GM04504 (cell line): ENCODE measurements at regions not wholly inside any gene's neighbourhood (a gene's known extent, or its start where the extent isn't known, plus 50 kb on each side); places are given as distances from the start of the nearest gene placed in this dataset.
"Not testable (repeated sequence)": the region's sequence is repeated elsewhere in the genome, so short reads cannot be mapped to it uniquely, and the experiment has no call there.

Experiments
- DNase-seq: peaks from one replicate; pipeline ENCODE4 v3.0.0-alpha.2; 2012; ENCODE audit warnings: low read depth

DNA sequence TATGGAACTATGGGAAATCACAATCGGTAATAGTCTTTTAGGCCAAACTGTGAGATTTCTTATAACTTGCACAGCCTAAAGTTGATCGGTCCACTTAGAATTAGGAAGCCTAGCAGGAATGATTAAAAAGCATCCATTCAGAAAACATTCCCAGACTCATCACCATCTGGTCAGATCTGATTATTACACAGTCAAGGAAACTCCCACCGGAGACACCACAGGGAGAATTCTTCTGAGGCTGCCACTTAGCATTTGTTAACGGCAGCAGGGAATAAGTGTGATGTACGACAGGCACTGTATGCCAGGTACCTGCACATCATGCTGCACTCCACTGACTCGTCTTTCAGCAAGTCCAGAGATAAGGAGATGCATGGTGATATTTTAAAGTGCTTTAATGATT lies 227.6 kb upstream of the STEAP1 start:
- no peak for DNase-seq

DNA sequence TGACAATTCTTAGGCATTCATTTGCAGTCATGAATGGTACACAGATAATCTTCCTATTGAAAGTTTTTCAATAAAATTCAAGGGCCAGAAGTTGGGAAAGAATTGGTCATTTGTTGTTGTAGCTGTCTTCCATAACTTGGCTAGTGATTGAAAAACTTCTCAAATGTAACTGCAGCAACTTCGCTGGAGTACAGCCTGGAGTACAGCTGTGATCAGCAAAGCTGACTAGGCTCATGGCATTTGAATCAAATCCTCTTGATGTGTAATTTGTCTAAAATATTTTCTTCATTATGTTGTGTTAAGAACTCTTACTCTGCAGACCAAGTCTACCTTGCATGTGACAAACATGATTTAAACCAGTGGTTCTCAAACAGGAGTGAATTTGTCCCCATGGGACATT lies 226.5 kb upstream of the STEAP1 start:
- no peak for DNase-seq

DNA sequence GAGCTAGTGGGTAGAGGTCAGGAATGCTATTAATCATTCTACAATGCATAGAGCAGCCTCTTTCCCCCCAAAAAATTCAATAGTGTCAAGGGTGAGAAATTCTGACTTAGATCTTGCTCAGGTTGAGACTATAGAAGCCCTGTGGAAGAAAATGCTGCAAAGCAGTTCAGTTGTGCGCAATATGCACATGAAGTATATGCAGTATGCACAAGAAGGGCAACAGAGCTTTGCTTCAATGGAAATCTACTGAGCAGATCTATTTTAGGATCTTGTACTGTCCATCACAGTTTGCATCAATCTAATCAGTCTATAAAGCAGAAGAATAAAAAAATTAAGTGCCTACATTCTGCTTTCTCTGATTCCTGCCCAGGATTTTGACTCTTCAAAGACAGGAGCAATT lies 225.8 kb upstream of the STEAP1 start:
- no peak for DNase-seq

DNA sequence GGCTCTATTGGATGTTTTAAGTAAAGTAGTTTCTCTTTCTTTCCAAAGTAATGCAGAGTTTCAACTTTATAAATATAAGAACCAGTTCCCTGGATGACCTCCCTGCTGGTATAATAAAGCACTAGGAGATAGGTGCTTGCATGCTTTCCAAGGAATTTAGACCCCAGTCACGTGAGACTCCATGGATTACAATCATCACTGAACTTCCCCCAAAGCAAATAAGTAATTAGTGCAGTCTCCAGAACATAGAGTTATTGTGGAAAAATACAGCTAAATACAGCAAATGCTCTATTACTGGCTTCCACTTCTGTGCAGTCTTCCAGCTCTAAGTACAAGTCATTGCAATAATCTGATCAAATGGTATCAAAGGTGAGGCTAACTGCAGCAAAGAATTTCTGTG lies 220.2 kb upstream of the STEAP1 start:
- DNase-seq, result no peak

DNA sequence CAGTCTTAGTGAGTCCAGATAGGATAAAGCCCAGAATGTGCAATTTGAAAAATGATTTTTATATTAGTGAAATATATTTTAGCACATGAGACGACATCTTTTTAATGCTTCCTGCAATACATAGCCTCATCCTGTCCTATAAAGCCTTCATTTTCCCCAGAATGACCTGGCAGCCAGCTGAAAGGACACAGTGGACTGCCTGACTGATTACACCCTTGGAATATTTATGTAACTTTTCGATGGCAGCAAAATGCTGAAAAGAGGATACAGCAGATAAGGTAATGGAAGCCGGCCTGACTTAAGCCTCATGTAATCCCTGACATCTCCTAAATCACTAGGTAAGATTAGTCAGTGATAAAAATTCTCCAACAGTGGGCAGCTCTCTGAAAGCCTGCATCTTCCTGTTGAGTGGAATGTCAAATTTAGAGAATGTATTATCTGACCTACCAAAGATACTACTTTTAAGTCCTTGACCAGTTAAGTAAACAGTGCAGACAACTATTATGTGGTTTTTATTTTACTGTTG lies 210.7 kb upstream of the STEAP1 start:
- DNase-seq, result no peak

DNA sequence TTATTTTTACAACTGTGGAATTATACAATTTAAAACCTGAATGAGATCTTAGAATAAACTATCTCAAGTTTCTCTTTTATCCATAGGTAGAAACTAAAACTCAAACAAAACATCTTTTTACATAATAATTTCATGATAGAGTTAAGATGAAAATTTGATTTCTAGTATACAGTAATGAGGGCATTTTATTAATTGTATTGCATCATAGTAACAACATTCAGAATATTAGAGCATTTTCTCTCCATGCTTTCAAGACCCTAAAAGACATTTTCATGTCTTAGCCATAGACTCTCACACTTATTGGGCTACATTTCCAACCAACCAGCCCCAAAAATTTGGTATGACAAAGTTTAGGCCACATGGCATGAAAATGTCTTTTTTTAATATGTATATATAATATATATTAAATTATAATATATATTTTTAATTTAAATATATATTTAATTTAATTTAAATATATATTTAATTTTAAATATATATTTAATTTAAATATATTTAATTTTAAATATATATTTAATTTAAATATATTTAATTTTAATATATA lies 195.7 kb upstream of the STEAP1 start:
- DNase-seq, result no peak

DNA sequence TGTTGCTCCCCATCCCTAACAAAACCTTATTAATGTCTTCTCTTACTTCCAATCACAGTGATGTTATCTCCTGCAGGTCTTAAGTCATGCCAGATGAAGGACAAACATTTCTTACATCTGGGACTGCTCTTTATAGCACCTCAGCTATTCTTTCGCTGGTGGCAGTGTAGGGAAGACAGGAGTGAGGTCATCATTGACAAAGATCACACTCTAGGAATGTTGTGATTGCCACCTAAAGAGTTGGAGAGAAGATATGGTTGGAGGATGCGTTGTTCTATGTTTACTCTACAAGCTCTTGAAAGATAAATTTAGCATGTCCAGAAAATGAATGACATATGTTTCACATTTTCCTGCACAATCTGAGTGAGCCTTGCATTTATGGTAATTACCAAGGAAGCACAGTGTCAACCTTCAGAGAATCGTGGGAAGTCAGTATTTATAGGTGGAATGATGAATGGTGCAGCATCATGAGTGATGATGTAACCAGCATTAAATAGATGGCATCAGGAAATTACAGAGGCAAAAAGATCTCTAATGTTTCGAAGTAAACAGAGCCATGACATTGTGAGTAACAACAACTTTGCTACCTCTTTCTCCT lies 188.1 kb upstream of the STEAP1 start:
- DNase-seq, result no peak

DNA sequence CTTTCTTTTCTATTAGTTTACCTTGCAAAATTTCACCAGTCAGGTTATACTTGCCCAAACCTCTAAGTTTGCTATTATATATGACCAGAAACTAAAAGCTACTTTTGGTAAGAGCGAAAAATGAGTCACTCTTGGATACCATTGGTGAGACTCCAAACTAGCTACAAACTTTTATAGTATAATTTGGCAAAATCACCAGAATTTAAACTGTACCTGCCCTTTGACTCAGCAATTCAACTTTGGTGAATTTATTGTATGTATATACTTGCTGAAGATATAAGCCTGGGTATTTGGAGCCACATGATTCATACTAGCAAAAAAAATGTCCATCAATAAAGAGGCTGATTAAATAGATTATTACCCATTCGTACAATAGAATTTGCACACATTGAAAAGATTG lies 178.7 kb upstream of the STEAP1 start:
- DNase-seq, result no peak

DNA sequence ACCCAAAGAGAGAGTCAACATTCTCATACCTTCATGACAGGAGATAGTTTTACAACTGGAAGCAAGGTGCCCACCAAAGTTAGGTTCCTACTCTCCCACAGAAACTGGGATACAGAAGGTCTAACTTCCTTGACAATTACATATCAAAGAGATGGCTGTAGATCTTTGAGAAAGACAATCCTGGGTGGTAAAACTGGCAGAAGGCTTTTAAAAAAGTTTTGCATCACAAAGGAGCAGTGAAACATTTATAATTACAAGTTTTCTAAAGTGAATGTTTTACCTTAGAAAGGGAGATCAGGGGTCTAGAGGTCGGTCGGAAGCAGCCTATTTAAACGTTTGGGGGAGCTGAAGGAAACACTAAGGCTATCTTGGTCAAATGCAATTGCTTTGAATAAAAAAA lies 166.6 kb upstream of the STEAP1 start:
- DNase-seq, result no peak

DNA sequence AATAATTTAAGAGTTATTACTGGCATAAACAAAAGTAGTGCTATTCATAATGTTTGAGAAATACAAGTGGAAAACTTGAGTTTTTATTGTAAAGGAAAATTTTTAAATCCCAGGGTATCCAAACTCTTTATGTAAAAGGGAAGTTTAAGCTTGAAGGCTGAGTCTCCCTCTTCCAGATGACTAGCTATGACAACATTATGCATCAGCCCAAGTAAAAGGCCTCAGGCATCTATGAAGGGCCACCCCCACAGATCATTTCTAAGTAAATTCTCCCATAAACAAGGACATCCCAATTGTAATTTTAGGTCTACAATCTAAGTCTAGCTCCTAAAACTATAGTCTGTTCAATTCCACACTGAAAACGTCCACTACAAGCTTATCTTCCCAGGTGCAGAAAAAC lies 166.2 kb upstream of the STEAP1 start:
- DNase-seq, result no peak

DNA sequence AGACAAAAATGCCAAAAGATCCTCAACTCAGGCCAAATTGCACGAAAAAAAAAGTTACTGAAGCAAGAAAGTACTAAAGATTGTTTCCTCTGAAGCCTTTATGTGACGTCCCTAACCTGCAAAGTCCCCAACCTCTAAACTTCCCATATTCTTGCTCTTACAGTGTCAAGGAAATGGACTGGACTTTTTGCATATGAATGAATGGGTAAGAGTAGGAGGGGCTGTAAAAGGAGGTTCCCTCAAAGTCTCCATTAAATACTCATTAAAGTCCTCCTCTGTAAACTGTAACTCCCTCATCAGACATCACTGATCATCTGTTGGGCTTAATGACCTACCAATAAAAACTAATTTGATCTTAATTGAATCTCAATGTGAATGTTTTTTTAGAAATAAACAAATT lies 164.8 kb upstream of the STEAP1 start:
- no peak for DNase-seq

DNA sequence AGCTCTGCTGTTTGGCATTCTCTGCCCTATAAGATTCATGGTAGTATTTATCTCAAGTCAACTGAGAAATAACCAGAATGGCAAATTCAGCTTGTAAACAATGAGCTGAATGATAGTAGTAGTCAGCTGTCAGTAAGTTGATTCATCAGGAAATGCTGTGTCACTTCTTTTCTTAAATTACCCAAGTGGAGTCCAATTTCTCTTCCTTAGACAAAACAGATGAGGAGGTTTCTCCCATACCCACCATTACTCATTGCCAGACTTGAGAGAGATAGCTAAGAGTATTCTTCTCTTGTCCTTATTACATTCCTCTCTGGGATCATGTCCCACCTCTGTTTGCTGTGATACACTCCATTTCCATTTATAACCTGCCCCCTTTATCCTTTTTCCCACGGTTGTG lies 159.8 kb upstream of the STEAP1 start:
- no peak for DNase-seq

DNA sequence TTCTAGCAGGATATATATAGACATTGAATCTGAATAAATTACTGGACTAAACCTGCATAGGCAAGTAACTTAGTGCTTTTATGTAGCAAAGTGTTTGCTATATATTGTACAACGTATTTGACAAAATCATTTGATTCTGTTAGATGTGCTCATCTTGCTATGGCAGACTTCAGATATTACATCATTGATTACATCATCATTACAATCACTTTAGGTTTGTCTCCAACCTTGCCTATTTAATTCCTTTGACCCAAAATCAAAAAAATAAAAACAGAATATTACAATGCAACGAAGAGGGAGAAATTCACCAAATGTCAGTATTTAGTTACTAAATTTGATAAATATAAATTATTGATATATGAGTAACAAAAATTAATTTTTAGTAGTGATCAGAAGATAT lies 155.7 kb upstream of the STEAP1 start:
- no peak for DNase-seq

DNA sequence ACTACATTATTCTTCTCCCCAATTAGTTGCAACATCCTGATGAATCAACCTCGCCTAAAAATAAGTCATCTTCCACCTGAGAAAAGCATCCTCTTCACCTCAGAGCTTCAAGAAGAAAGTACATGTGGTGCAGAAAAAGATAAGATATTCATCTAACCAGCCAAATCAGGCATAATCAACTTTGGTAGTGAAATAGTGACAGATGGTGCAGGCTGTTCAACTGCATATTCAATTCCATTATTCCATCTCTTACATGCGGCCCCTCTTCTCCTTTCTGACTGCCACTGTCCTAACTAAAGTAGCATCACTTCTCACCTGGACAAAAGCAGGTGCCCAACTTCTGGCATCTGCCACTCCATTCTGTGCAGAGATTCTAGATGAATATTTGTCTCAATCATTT lies 148.4 kb upstream of the STEAP1 start:
- DNase-seq, result no peak

DNA sequence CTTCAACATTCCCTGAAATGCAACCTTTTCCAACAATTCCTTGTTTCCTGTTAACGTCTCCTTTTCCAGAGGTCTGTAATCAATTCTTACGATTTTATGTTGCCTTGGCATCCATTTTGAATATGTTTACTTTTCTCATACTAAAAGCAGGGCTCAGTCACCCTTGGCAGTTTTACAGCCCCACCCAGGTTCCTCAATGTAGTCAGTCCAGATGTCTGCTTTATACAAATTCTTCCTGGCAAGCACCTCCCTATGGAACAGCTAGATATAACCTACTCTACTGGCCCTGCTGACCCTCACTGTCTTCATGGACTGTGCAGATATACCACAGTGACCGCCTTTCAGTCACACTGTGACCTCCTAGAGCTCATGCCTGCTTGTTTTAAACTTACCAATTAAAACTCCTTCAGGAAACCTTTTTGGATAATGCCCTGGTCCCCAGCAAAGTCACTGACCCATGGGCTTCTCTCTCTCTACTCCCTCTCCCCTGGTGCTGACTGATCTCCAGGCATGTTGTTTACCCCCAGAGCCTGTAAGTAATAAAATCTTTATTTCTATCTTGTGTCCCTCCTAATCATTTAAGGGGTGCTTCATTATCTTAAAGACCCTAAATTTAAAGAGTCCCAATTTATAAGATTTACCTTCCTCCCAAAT lies 147.1 kb upstream of the STEAP1 start:
- DNase-seq, result no peak

DNA sequence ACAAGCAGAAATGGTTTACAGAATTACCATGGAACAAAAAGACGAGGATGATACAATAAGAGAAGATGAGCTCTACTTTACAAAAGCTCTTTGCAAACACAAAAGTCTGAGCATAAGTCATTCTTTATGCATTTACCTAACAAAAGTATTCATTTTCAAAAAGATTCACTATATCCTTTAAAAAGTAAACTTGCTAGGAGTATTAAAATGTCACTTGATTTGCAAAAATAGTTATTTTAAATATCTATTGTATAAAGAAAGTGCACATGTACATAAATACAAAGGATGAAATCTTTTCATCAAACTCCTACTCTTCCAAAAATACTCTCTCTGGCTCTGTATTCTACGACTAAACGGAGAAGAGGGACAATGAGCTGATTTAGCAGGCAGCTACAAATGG lies 146.4 kb upstream of the STEAP1 start:
- no peak for DNase-seq

DNA sequence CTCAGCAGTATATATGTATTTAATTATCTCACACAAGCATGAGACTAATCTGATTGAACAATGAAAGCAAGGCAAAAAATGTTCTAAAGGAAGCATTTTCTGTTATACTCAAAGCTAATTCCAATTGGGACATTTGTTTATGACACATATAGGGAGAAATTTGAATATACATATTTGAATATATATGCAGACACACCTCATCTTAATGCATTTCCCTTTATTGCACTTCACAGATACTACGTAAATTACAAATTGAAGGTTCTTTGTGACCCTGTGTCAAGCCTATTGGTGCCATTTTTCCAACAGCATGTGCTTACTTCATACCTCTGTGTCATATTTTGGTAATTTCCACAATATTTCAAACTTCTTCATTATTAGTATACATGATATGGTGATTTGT lies 132.1 kb upstream of the STEAP1 start:
- no peak for DNase-seq

DNA sequence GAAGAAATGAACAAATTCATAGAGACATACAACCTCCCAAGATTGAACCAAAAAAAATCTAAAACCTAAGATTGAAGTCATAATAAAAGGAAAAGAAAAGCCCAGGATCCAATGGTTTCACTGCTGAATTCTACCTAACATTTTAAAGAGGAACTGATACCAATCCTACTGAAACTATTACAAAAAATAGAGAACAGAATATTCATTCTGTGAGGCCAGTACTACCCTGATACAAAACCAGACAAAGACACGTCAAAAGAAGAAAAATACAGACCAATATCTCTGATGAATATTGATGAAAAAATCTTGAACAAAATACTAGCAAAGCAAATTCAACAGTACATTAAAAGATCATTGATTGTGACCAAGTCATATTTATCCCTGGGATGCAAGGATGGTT lies 128.5 kb upstream of the STEAP1 start:
- no peak for DNase-seq

DNA sequence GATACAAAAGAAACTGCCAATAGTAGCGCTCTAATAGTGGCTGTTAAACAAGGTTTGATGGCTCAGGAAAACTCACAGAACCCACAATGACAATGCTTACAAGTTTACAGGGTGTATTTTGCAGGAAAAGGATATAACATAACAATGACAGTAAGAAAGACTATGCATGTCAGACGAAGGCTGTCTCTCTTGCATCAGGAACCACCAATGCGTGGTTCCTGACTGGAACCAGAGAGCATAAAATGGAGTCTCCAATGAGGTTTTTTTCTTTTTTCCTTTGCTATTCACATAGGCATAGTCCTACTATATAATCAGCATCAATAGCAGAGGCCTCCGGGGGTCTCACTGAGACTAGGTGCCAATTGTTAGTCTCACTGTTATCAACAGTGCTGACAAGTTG lies 120.4 kb upstream of the STEAP1 start:
- DNase-seq, result no peak

DNA sequence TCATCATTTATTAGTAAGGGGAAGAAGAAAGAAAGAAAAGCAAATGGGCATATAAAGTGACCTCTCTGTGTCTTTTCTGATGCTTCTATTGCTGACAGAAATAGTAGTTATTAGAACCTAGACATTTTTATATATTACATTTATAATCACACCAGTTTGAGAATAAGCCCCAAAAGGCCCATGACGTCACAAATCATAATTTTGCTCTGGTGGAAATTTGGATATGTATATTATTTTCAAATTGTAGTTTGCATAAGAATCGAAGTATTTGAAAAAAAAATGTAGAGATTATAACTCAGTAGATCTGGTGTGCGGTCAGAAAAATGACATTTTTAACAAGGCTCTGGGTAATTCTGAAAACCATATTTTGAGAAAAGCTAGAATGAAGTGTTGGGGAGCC lies 101.2 kb upstream of the STEAP1 start:
- DNase-seq, result no peak

DNA sequence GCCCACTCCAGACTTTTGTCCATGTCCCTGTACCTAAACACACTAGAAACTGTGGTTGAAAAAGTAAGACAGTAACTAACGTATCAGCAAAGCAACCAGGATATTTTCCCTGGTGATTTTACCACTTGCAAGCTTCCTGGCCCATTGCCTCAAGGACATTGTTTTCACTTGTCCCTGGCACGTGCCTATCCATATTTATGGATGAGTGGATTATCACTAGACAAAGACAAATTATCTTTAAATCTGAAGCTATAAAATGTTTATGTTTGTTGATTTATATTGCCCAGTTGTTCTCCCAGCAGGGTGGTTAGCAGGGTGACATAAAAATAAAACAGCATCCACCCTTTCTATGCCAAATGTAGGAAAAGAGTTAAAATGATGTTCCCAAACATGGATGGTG lies 93.2 kb upstream of the STEAP1 start:
- no peak for DNase-seq

DNA sequence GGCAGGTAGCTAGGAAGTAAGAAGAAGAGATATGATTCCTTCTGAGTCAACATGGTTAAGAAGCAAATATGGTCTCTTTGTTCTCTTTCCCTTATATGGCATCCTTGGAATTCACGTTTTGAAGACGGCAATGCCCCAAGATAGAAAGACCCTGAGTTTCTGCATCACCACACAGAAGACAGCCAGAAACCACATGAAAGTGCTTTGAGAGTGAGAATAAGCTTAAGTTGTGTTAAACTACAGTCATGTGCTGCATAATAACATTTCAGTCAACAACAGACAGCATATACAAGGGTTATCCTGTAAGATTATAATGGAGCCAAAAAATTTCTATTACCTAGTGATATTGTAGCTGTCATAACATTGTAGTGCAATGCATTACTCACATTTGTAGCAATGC lies 89.9 kb upstream of the STEAP1 start:
- DNase-seq, result no peak

DNA sequence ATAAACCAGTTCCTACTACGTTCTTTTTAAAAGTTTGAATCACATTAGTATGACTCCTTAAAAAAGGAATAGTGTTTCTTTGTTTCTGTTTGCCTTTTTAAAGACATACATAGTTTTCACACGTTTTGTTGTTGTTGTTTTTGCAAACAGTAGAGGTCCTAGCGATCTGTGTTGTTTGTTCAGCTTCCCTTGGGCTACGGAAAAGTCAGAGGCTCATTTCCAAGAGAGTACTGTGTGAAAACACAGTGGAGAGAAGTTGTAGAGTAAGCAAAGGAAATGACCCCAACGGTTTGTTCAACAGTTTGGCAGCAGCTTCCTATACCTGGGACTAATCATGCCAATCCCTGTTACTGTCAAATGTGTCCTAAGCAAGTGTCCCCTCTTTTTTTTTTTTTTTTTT lies 87.1 kb upstream of the STEAP1 start:
- DNase-seq, result no peak

DNA sequence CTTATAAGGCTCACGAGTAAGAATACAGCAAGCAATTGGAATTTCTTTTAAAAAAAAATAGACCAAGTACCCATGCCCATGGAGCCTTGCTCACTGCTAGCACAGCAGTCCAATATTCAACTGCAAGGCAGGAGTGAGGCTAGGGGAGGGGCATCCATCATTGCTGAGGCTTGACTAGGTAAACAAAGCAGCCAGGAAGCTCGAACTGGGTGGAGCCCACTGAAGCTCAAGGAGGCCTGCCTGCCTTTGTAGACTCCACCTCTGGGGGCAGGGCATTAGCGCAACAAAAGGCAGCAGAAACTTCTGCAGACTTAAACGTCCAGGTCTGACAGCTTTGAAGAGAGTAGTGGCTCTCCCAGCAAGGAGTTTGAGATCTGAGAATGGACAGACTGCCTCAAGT lies 84.0 kb upstream of the STEAP1 start:
- not testable (repeated sequence) for DNase-seq
